ELF-1 (cell line): ENCODE measurements at regions not wholly inside any gene's neighbourhood (a gene's known extent, or its start where the extent isn't known, plus 50 kb on each side); places are given as distances from the start of the nearest gene placed in this dataset.

Experiments used
- DNase-seq: peaks from one replicate; pipeline ENCODE4 v3.0.0-alpha.2; 2016; ENCODE audit warnings: low read depth, low spot score

DNA sequence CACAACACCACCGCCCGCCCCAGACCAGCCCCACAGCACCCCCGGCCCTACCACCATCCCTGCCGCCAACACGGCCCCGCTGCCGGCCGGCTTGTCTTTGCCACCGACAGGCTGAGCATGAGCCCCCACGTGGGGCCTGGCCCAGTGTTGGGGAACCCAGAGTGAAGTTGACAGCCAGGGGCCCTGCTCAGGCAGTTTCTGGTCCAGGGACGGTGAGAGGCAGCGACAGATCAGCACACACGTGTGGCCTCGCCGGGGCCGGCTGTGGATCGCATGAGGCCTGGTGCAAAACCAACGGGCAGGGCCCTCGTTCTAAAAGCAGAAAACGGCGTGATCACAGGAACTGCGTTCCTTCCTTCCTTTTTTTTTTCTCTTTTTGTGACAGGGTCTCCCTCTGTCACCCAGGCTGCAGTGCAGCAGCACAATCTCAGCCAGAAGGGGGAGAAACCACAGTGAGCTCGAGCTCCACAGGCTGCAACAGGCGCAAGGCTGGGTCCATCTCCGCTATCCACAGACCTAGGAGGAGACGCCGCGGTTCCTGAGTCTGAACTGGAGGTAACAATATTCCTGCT, 50.5 kb upstream of the FBRSL1 start:
- DNase-seq = no peak

- no peak for DNase-seq
These were observed 51.2 kb upstream of the FBRSL1 start for GRCh38 chr12:132438726-132439125.

DNA sequence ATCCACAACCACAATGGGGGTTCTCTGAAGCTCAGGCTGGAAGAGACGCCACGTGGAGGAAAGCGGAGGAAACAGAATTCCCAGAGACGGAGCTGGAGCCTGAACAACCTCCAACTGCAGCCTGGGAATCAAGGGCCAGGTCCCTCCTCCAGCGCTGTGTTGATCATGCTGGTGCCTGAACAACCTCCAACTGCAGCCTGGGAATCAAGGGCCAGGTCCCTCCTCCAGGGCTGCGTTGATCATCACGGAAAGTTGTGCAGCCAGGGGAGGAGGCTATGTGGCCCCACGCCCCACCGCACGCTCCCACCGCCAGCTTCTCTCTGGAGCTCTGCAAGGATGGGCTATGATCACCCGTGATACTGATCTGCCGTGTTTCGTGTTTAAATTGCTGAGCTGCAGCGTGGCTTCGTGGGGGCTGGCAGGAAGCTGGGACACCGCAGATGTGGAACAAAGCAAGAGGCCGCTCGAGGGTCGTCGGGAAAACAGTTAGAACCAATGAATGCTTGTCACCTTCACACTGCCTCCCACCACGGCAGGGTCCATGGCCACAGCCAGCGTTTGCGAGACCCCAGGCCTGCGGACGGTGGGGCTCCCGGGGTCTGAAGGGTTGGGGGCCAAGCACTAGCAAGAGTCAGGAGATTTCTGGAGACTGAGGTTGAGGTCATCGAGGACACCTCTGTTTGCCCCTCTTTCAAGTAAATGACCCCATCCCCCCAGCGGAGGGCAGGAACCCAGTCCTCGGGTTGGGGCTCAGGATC, 51.8 kb upstream of the FBRSL1 start:
- DNase-seq = no peak

- peak; percentile 39 for DNase-seq
These were observed 52.6 kb upstream of the FBRSL1 start for GRCh38 chr12:132437252-132437932.

GRCh38 chr12:132436791-132437251, 53.1 kb upstream of the FBRSL1 start:
- DNase-seq = no peak

GRCh38 chr12:132435486-132436187, 54.3 kb upstream of the FBRSL1 start:
- DNase-seq = no peak

DNA sequence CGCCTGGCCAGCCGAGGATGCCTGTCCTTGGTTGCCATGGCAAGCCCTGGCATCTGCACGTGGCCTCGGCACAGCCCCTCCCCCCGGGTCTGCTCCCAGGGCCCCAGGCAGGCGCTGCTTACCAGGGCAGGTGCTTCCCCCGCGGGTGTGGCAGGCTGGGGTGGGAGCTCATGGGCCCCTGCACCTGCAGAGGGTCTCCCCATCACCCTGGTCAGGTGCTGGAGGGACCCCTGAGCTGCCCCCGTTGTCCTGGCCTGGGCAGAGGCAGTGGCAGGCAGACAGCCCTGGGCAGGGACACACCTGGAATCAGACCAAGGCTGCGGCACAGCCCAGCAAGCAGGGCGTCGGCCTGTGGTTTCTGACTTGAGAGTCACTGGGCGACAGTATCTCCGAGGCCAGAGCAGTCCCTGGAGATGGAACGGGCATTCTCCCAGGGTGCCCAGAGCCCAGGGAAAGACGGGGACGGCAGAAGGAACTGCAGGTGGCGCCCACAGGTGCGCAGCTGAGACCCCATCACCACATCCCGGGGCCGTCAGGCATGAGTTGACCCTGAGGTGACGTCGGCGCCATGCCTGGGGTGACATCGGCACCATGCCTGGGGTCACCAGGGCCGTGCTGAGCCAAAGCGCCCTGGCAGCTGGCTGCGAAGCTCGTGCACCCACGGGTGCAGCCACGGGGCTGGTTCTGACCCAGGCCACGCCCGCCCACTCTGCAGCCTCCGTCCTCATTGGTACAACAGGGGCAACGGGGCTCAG, 56.1 kb upstream of the FBRSL1 start:
- DNase-seq = no peak

GRCh38 chr12:132432721-132433577, 57.0 kb upstream of the FBRSL1 start:
- no peak for DNase-seq

GRCh38 chr12:132432126-132432705, 57.7 kb upstream of the FBRSL1 start:
- no peak for DNase-seq

- DNase-seq = no peak
These were observed 58.8 kb upstream of the FBRSL1 start for GRCh38 chr12:132430838-132431774.

DNA sequence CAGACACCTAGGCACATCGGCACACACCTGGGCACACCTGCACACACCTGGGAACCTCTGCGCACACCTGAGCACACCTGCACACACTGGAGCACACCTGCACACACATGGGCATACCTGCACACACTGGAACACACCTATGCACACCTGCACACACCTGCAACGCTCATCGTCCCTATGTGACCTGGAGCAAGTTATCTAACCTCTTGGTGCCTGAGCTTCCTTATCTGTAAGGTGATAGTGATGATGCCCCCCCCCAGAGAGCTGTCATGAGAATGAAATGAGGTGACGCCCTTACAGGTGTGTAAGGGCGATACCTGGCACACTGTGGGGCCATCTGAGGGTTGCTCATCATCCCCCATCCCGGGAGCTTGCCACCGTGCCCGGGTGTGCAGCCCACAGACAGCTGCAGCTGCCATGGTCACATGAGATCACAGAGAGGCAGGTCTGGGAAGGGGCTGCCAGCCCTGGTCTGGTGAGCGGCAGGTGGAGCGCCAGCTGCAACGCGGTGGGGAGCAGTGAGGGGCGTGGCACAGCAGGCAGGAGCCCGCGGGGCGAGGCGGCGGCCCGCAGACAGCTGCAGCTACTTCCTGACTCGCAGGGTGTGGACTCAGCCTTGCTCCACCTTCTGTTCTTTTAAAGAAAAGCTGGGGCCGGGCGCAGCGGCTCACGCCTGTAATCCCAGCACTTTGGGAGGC, 59.9 kb upstream of the FBRSL1 start:
- DNase-seq = peak; percentile 58

DNA sequence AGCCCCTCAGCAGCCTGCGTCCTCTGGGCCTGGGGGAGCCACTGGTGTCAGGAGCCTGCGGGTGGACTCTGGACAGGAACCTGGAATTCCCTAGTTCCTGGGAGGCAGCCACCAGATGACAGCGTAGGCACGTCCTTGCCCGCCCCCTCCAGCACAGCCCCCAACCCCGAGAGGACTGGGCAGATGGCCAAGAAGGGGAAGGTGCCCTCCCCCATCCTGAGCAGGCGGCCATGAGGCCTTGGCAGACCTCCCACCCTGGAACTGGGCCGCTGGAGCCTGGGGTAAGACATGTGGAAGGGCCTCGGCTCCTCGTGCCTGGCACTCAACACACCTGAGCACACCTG, 60.4 kb upstream of the FBRSL1 start:
- DNase-seq = no peak

DNA sequence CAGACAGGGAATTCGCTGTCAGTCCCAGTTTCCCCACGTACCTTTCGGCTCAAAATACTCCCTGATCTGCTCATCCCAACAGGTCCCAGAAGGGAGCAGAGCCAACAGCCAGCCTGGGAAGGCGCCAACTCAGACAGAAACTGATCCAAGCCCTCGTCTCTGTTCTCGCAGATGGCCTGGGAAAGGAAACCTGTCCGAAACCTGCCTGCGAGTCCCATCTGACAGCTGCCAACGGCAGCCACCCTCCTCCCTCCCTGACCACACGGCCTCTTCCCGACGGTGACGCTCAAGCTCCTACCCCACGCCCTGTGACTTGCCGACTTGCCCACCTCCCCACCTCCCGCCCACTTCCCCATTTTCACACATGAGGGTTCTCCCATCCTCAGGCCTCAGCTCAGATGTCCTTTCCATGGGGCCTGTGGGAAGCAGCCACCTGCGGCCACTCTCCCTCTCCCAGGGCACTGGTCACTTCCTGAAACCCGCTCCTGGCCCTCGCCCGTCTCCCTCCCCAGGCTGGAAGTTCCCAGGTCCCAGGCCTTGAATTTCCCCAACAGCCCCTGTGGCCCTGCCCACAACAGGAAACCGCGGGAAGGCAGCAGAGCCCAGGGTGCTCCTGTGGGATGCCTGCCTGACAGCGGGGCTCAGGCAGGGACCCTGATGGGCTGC, 60.9 kb upstream of the FBRSL1 start:
- no peak for DNase-seq

- peak; percentile 56 for DNase-seq
These were observed 61.7 kb upstream of the FBRSL1 start for GRCh38 chr12:132427999-132428935.

GRCh38 chr12:132427174-132427768, 62.7 kb upstream of the FBRSL1 start:
- peak; percentile 60 for DNase-seq
